ENCODE measurements at regions not wholly inside any gene's neighbourhood (a gene's known extent, or its start where the extent isn't known, plus 50 kb on each side); places are given as distances from the start of the nearest gene placed in this dataset.

DNA sequence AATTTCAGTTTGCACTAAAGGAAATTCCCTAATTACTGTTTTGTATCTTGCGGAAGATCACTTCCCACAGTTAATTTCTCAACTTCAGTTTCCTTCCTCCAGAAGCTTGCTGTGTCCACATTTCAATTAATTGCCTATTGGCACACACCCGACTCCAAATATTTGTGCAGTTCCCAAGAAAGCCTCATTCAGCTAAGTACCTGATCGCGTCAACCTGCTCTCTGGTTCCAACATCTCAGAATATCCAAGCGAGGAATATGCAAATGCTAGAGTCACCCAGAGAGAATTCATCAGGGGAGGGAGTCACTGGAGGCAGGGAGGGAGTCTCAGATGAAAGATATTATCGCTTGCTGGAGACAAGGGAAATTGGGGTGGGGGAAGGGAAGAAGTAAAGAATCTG is 351.3 kb downstream of the RRAGC start:
- DNase-seq (ENCODE audit: low read depth) = no peak
- no peak for TF ChIP-seq CTCF (conservative IDR thresholded peaks at IDR 0.05; ENCODE audit: low read depth, low read length)
- H3K4me3 ChIP-seq (ENCODE audit: low read depth, low read length) = no peak overlapping the region

DNA sequence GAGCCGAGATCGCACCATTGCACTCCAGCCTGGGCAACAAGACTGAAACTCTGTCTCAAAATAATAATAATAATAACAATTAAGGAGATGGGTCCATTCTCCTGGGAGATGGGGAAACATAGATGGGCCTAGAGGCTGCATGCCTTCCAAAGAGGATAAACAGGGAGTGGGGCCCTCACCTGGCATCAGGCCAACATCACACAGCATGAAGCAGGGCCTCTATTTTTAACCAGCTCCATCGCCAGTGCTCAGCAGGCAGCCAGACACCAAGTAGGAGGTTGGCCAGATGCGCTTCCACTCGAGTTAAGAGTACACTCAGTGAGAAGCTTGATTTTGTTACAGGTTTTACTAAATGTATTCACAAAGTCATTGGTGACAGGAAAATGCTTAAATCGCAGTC is 352.0 kb downstream of the RRAGC start:
- H3K4me3 ChIP-seq (ENCODE audit: low read depth, low read length) = no peak overlapping the region

GRCh38 chr1:38505944-38506343 is 353.6 kb downstream of the RRAGC start:
- no peak overlapping the region for H3K4me3 ChIP-seq (ENCODE audit: low read depth, low read length)
- TF ChIP-seq CTCF (conservative IDR thresholded peaks at IDR 0.05; ENCODE audit: low read depth, low read length) = no peak
- no peak for DNase-seq (ENCODE audit: low read depth)

More for the DNA sequence above, 352.0 kb downstream of the RRAGC start:
- no peak for TF ChIP-seq CTCF (conservative IDR thresholded peaks at IDR 0.05; ENCODE audit: low read depth, low read length)
- DNase-seq (ENCODE audit: low read depth) = no peak

DNA sequence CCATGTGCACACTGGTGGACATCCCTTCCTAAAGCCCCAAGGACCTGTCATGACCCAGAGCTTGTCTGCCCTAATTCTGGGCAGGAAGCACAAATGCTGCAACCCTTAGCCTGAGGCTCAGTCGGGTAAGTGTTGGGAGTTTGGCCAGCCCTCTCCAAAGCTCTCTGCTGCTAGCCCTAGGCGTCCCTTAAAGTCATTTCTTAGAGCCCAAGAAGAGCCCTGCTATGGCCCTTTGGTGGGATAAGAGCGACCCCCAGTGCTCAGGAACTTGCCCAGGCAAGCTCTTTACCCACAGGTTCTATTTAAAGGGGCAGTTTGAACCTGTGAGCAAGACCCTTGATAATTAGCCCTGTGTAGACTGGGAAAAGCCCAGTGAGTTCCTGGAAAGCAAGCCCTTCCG is 356.8 kb downstream of the RRAGC start:
- no peak overlapping the region for H3K4me3 ChIP-seq (ENCODE audit: low read depth, low read length)
- peak; percentile 36 for DNase-seq (ENCODE audit: low read depth)
- TF ChIP-seq CTCF (conservative IDR thresholded peaks at IDR 0.05; ENCODE audit: low read depth, low read length) = peak; percentile 44

DNA sequence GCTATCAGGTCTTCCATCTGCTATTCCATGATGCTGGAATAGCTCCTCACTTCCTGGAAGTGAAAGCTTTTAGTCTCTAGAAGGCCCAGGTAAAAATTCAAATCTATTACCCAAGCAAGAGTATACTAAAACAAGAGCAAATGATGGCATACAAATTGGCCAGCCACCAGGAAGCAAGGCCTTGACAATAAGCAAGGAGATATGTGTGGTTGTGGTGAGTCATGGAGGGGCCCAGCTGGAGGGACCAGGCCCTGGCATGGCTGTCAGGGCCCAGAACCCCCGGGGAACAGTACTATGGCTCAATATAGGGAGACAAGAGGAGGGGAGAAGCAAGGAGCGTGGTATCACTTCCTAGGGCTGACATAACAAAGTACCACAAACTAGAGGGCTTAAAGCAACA is 358.7 kb downstream of the RRAGC start:
- no peak for DNase-seq (ENCODE audit: low read depth)
- TF ChIP-seq CTCF (conservative IDR thresholded peaks at IDR 0.05; ENCODE audit: low read depth, low read length) = no peak
- H3K4me3 ChIP-seq (ENCODE audit: low read depth, low read length) = no peak overlapping the region

DNA sequence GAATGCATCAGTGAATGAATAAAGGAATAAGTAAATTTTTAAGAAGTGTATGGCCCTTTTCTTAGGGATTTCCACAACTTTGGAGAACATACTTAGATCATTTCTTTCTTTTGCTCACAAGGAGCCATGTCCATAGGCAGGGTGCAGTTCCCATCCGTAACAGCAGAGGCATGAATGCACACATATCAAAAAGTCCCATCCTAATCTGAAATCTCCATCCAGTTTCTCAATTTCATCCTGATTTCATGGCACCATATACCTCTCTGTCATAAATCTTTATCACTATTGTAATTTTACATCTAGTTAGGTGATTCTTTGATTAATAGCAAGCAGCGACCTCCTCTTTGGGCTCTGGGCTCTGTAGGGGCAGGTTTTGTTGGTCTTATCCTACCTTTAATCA is 359.2 kb downstream of the RRAGC start:
- TF ChIP-seq CTCF (conservative IDR thresholded peaks at IDR 0.05; ENCODE audit: low read depth, low read length) = peak; percentile 63
- DNase-seq (ENCODE audit: low read depth) = peak; percentile 31
- H3K4me3 ChIP-seq (ENCODE audit: low read depth, low read length) = no peak overlapping the region

GRCh38 chr1:38498686-38499085 is 360.9 kb downstream of the RRAGC start:
- H3K4me3 ChIP-seq (ENCODE audit: low read depth, low read length) = no peak overlapping the region
- no peak for DNase-seq (ENCODE audit: low read depth)
- no peak for TF ChIP-seq CTCF (conservative IDR thresholded peaks at IDR 0.05; ENCODE audit: low read depth, low read length)
